ENCODE measurements at regions not wholly inside any gene's neighbourhood (a gene's known extent, or its start where the extent isn't known, plus 50 kb on each side); places are given as distances from the start of the nearest gene placed in this dataset.

GRCh38 chr18:2417861-2418610, 153.3 kb downstream of the METTL4 start:
- Histone ChIP-seq H3K4me3 (ENCODE audit: insufficient read depth in 1 of 2, low read depth in 1 of 2, low read length in 2 of 2) (peak overlapping the region in 1 of 2 experiments; percentile 31), H3K14ac (ENCODE audit: low read length in 2 of 2) (no peak overlapping the region), H4K91ac (ENCODE audit: low read length) (no peak overlapping the region), H3K18ac (ENCODE audit: low read depth in 1 of 2, low read length in 2 of 2) (no peak overlapping the region), H3K23ac (ENCODE audit: low read length in 2 of 2) (no peak overlapping the region), H3K9ac (ENCODE audit: low read length) (no peak overlapping the region), H2AK5ac (ENCODE audit: low read length, severe bottlenecking) (no peak overlapping the region), H2BK120ac (ENCODE audit: low read depth, low read length) (no peak overlapping the region), H3K79me1 (replicated peaks; ENCODE audit: low read length, poor library complexity, severe bottlenecking) (no peaks in the 10 kb centered on the region), H3K4me2 (ENCODE audit: low read length, poor library complexity, severe bottlenecking) (no peak overlapping the region), H4K8ac (ENCODE audit: low read length) (no peak overlapping the region), H3K9me3 (ENCODE audit: control insufficient read depth, low read length) (no peaks in the 10 kb centered on the region), H2BK5ac (ENCODE audit: low read depth, low read length, poor library complexity, severe bottlenecking) (no peak overlapping the region), H2AFZ (ENCODE audit: low read depth, low read length) (no peak overlapping the region), H2BK12ac (ENCODE audit: low read length in 2 of 2) (no peak overlapping the region), H3K27ac (ENCODE audit: low read length, poor library complexity, severe bottlenecking) (no peak overlapping the region), H3K27me3 (ENCODE audit: control insufficient read depth in 1 of 2, insufficient read depth in 1 of 2, low read length in 2 of 2) (no peaks in the 10 kb centered on the region), H2BK15ac (ENCODE audit: low read depth, poor library complexity, severe bottlenecking) (no peak overlapping the region), H3K4me1 (ENCODE audit: control insufficient read depth, insufficient read depth, low read depth, low read length) (no peaks in the 10 kb centered on the region), H3K4ac (ENCODE audit: low read depth in 1 of 2, low read length in 2 of 2) (no peak overlapping the region), H3K36me3 (ENCODE audit: control insufficient read depth in 1 of 2, insufficient read depth in 2 of 2, low read depth in 1 of 2, low read length in 2 of 2) (no peaks in the 10 kb centered on the region)
- WGBS = 91% methylated on average over 5 of the region's 5 CpGs
- DNase-seq = no peak

- H3K18ac ChIP-seq (ENCODE audit: low read depth in 1 of 2, low read length in 2 of 2) = no peak overlapping the region
- H3K9ac ChIP-seq (ENCODE audit: low read length) = no peak overlapping the region
- H3K4me3 ChIP-seq (ENCODE audit: insufficient read depth in 1 of 2, low read depth in 1 of 2, low read length in 2 of 2) = no peak overlapping the region
- H2BK12ac ChIP-seq (ENCODE audit: low read length in 2 of 2) = no peak overlapping the region
- DNase-seq = no peak
- H3K4ac ChIP-seq (ENCODE audit: low read depth in 1 of 2, low read length in 2 of 2) = no peak overlapping the region
- no peak overlapping the region for H3K14ac ChIP-seq (ENCODE audit: low read length in 2 of 2)
- H2AK5ac ChIP-seq (ENCODE audit: low read length, severe bottlenecking) = no peak overlapping the region
- H3K4me1 ChIP-seq (ENCODE audit: control insufficient read depth, insufficient read depth, low read depth, low read length) = no peaks in the 10 kb centered on the region
- no peak overlapping the region for H2BK120ac ChIP-seq (ENCODE audit: low read depth, low read length)
- no peak overlapping the region for H2AFZ ChIP-seq (ENCODE audit: low read depth, low read length)
- no peak overlapping the region for H4K8ac ChIP-seq (ENCODE audit: low read length)
- no peak overlapping the region for H2BK15ac ChIP-seq (ENCODE audit: low read depth, poor library complexity, severe bottlenecking)
- H3K27me3 ChIP-seq (ENCODE audit: control insufficient read depth in 1 of 2, insufficient read depth in 1 of 2, low read length in 2 of 2) = no peaks in the 10 kb centered on the region
- H2BK5ac ChIP-seq (ENCODE audit: low read depth, low read length, poor library complexity, severe bottlenecking) = no peak overlapping the region
- H3K9me3 ChIP-seq (ENCODE audit: control insufficient read depth, low read length) = no peaks in the 10 kb centered on the region
- H3K79me1 ChIP-seq (replicated peaks; ENCODE audit: low read length, poor library complexity, severe bottlenecking) = no peaks in the 10 kb centered on the region
- WGBS = 81% methylated on average over 4 of the region's 4 CpGs
- no peak overlapping the region for H3K4me2 ChIP-seq (ENCODE audit: low read length, poor library complexity, severe bottlenecking)
- no peaks in the 10 kb centered on the region for H3K36me3 ChIP-seq (ENCODE audit: control insufficient read depth in 1 of 2, insufficient read depth in 2 of 2, low read depth in 1 of 2, low read length in 2 of 2)
- H4K91ac ChIP-seq (ENCODE audit: low read length) = no peak overlapping the region
- no peak overlapping the region for H3K23ac ChIP-seq (ENCODE audit: low read length in 2 of 2)
- no peak overlapping the region for H3K27ac ChIP-seq (ENCODE audit: low read length, poor library complexity, severe bottlenecking)
These were observed 150.9 kb downstream of the METTL4 start for GRCh38 chr18:2420367-2420766.

GRCh38 chr18:2423761-2424160, 147.5 kb downstream of the METTL4 start:
- H3K27ac ChIP-seq (ENCODE audit: low read length, poor library complexity, severe bottlenecking) = no peak overlapping the region
- H2BK15ac ChIP-seq (ENCODE audit: low read depth, poor library complexity, severe bottlenecking) = no peak overlapping the region
- no peak overlapping the region for H2BK12ac ChIP-seq (ENCODE audit: low read length in 2 of 2)
- no peaks in the 10 kb centered on the region for H3K36me3 ChIP-seq (ENCODE audit: control insufficient read depth in 1 of 2, insufficient read depth in 2 of 2, low read depth in 1 of 2, low read length in 2 of 2)
- no peak overlapping the region for H4K8ac ChIP-seq (ENCODE audit: low read length)
- H3K27me3 ChIP-seq (ENCODE audit: control insufficient read depth in 1 of 2, insufficient read depth in 1 of 2, low read length in 2 of 2) = no peaks in the 10 kb centered on the region
- no peak overlapping the region for H2AFZ ChIP-seq (ENCODE audit: low read depth, low read length)
- H3K4ac ChIP-seq (ENCODE audit: low read depth in 1 of 2, low read length in 2 of 2) = no peak overlapping the region
- no peak overlapping the region for H3K14ac ChIP-seq (ENCODE audit: low read length in 2 of 2)
- no peak overlapping the region for H2AK5ac ChIP-seq (ENCODE audit: low read length, severe bottlenecking)
- H3K4me3 ChIP-seq (ENCODE audit: insufficient read depth in 1 of 2, low read depth in 1 of 2, low read length in 2 of 2) = no peak overlapping the region
- no peak overlapping the region for H3K9ac ChIP-seq (ENCODE audit: low read length)
- 87% methylated on average over 3 of the region's 5 CpGs for WGBS
- no peaks in the 10 kb centered on the region for H3K9me3 ChIP-seq (ENCODE audit: control insufficient read depth, low read length)
- no peak overlapping the region for H4K91ac ChIP-seq (ENCODE audit: low read length)
- no peak overlapping the region for H3K23ac ChIP-seq (ENCODE audit: low read length in 2 of 2)
- no peaks in the 10 kb centered on the region for H3K4me1 ChIP-seq (ENCODE audit: control insufficient read depth, insufficient read depth, low read depth, low read length)
- DNase-seq = no peak
- no peak overlapping the region for H3K18ac ChIP-seq (ENCODE audit: low read depth in 1 of 2, low read length in 2 of 2)
- no peak overlapping the region for H3K4me2 ChIP-seq (ENCODE audit: low read length, poor library complexity, severe bottlenecking)
- H2BK5ac ChIP-seq (ENCODE audit: low read depth, low read length, poor library complexity, severe bottlenecking) = no peak overlapping the region
- no peaks in the 10 kb centered on the region for H3K79me1 ChIP-seq (replicated peaks; ENCODE audit: low read length, poor library complexity, severe bottlenecking)
- no peak overlapping the region for H2BK120ac ChIP-seq (ENCODE audit: low read depth, low read length)

- H3K4ac ChIP-seq (ENCODE audit: low read depth in 1 of 2, low read length in 2 of 2) = no peak overlapping the region
- WGBS = 65% methylated on average over 1 of the region's 3 CpGs
These were observed 146.9 kb downstream of the METTL4 start for GRCh38 chr18:2424420-2424819.

More at GRCh38 chr18:2424420-2424819, 146.9 kb downstream of the METTL4 start:
- H2BK120ac ChIP-seq (ENCODE audit: low read depth, low read length) = no peak overlapping the region
- H3K27ac ChIP-seq (ENCODE audit: low read length, poor library complexity, severe bottlenecking) = no peak overlapping the region
- H4K8ac ChIP-seq (ENCODE audit: low read length) = no peak overlapping the region
- no peak for DNase-seq
- no peak overlapping the region for H3K18ac ChIP-seq (ENCODE audit: low read depth in 1 of 2, low read length in 2 of 2)
- H2BK5ac ChIP-seq (ENCODE audit: low read depth, low read length, poor library complexity, severe bottlenecking) = no peak overlapping the region
- H2BK15ac ChIP-seq (ENCODE audit: low read depth, poor library complexity, severe bottlenecking) = no peak overlapping the region
- H3K36me3 ChIP-seq (ENCODE audit: control insufficient read depth in 1 of 2, insufficient read depth in 2 of 2, low read depth in 1 of 2, low read length in 2 of 2) = no peaks in the 10 kb centered on the region
- H3K4me3 ChIP-seq (ENCODE audit: insufficient read depth in 1 of 2, low read depth in 1 of 2, low read length in 2 of 2) = no peak overlapping the region
- H3K79me1 ChIP-seq (replicated peaks; ENCODE audit: low read length, poor library complexity, severe bottlenecking) = no peaks in the 10 kb centered on the region
- no peak overlapping the region for H2BK12ac ChIP-seq (ENCODE audit: low read length in 2 of 2)
- no peak overlapping the region for H2AFZ ChIP-seq (ENCODE audit: low read depth, low read length)
- H3K9me3 ChIP-seq (ENCODE audit: control insufficient read depth, low read length) = no peaks in the 10 kb centered on the region
- no peak overlapping the region for H3K23ac ChIP-seq (ENCODE audit: low read length in 2 of 2)
- H3K4me2 ChIP-seq (ENCODE audit: low read length, poor library complexity, severe bottlenecking) = no peak overlapping the region
- no peak overlapping the region for H4K91ac ChIP-seq (ENCODE audit: low read length)
- no peaks in the 10 kb centered on the region for H3K27me3 ChIP-seq (ENCODE audit: control insufficient read depth in 1 of 2, insufficient read depth in 1 of 2, low read length in 2 of 2)
- no peak overlapping the region for H2AK5ac ChIP-seq (ENCODE audit: low read length, severe bottlenecking)
- H3K14ac ChIP-seq (ENCODE audit: low read length in 2 of 2) = no peak overlapping the region
- no peaks in the 10 kb centered on the region for H3K4me1 ChIP-seq (ENCODE audit: control insufficient read depth, insufficient read depth, low read depth, low read length)
- H3K9ac ChIP-seq (ENCODE audit: low read length) = no peak overlapping the region
